HG02885 (cell line): ENCODE measurements at regions not wholly inside any gene's neighbourhood (a gene's known extent, or its start where the extent isn't known, plus 50 kb on each side); places are given as distances from the start of the nearest gene placed in this dataset.

ENCODE experiments used
- ATAC-seq: cut with Tn5 transposase; IDR thresholded peaks from one replicate; pipeline ENCODE4 v1.9.1; 2021; ENCODE audit warnings: mild to moderate bottlenecking; ENCODE audit not compliant: unreplicated experiment, poor library complexity

GRCh38 chr5:23014266-23014665, 161.1 kb upstream of the CDH12 start:
- no peak for ATAC-seq

GRCh38 chr5:23013395-23013998, 160.4 kb upstream of the CDH12 start:
- no peak for ATAC-seq

- no peak for ATAC-seq
Observed at GRCh38 chr5:23012842-23013241, 159.7 kb upstream of the CDH12 start.

- ATAC-seq = no peak
Observed at GRCh38 chr5:23007762-23008161, 154.6 kb upstream of the CDH12 start.

- no peak for ATAC-seq
Observed at GRCh38 chr5:23007236-23007635, 154.1 kb upstream of the CDH12 start.

- no peak for ATAC-seq
Observed at GRCh38 chr5:23001120-23001519, 148.0 kb upstream of the CDH12 start.

GRCh38 chr5:22998774-22999173, 145.6 kb upstream of the CDH12 start:
- no peak for ATAC-seq

GRCh38 chr5:22998362-22998761, 145.2 kb upstream of the CDH12 start:
- no peak for ATAC-seq

- ATAC-seq = no peak
Observed at GRCh38 chr5:22988937-22989336, 135.8 kb upstream of the CDH12 start.

- no peak for ATAC-seq
Observed at GRCh38 chr5:22986281-22986680, 133.1 kb upstream of the CDH12 start.

GRCh38 chr5:22985446-22985845, 132.3 kb upstream of the CDH12 start:
- no peak for ATAC-seq

GRCh38 chr5:22970956-22971618, 117.9 kb upstream of the CDH12 start:
- no peak for ATAC-seq

GRCh38 chr5:22970491-22970890, 117.3 kb upstream of the CDH12 start:
- no peak for ATAC-seq

GRCh38 chr5:22968386-22968785, 115.2 kb upstream of the CDH12 start:
- no peak for ATAC-seq

- ATAC-seq = no peak
Observed at GRCh38 chr5:22965960-22966359, 112.8 kb upstream of the CDH12 start.

- no peak for ATAC-seq
Observed at GRCh38 chr5:22964632-22965031, 111.5 kb upstream of the CDH12 start.

- ATAC-seq = no peak
Observed at GRCh38 chr5:22958462-22959262, 105.5 kb upstream of the CDH12 start.

GRCh38 chr5:22947921-22948320, 94.8 kb upstream of the CDH12 start:
- ATAC-seq = no peak

- ATAC-seq = no peak
Observed at GRCh38 chr5:22938362-22938761, 85.2 kb upstream of the CDH12 start.

GRCh38 chr5:22928821-22929482, 75.8 kb upstream of the CDH12 start:
- no peak for ATAC-seq

- no peak for ATAC-seq
Observed at GRCh38 chr5:22926574-22926973, 73.4 kb upstream of the CDH12 start.
